H1 (cell line): ENCODE measurements at regions not wholly inside any gene's neighbourhood (a gene's known extent, or its start where the extent isn't known, plus 50 kb on each side); places are given as distances from the start of the nearest gene placed in this dataset.

ENCODE experiments used
- CTCF ChIA-PET: fragments of 300-600 bp; sonication (Branson Sonifier 250); formaldehyde crosslinking; loops from one replicate; lab custom pipeline; 2021; ENCODE audit not compliant: partially characterized antibody; lab: Charles Lee
- POLR2A ChIA-PET: fragments of 300-600 bp; sonication (Branson Sonifier 250); formaldehyde crosslinking; loops from one replicate; lab custom pipeline; 2021; ENCODE audit warnings: inconsistent platforms; ENCODE audit not compliant: partially characterized antibody; lab: Charles Lee
- DNase-seq, 2 experiments: peaks; one replicate each; pipeline versions ENCODE4 v3.0.0 to v3.0.0-alpha.2; 2010 to 2022; ENCODE audit warnings: low spot score in 2 of 2, low read depth in 1 of 2, mixed read lengths in 1 of 2
- FAIRE-seq: peaks from 2 replicates; lab custom pipeline; 2011; peaks lifted over from hg19 to GRCh38; lab: Jason Lieb, UNC
- H2AFZ ChIP-seq: 2 replicates; pipeline ENCODE4 v1.8.1; 2012; ENCODE audit warnings: low read length, inconsistent platforms
- H2AK5ac ChIP-seq: 2 replicates; pipeline ENCODE4 v1.6.1; 2013; ENCODE audit warnings: low read depth, low read length
- H2BK120ac ChIP-seq: replicated peaks from 2 replicates; pipeline ENCODE3; 2013; ENCODE audit warnings: low read depth, low read length, inconsistent platforms
- H2BK12ac ChIP-seq: 2 replicates; pipeline ENCODE4 v1.6.1; 2013; ENCODE audit warnings: low read depth, low read length
- H2BK15ac ChIP-seq: 2 replicates; pipeline ENCODE4 v1.6.1; 2013; ENCODE audit warnings: low read length
- H2BK20ac ChIP-seq: 2 replicates; pipeline ENCODE4 v1.6.1; 2013; ENCODE audit warnings: low read length
- H2BK5ac ChIP-seq: 2 replicates; pipeline ENCODE4 v1.6.1; 2013; ENCODE audit warnings: low read depth, low read length
- H3K14ac ChIP-seq: 2 replicates; pipeline ENCODE4 v1.6.1; 2013; ENCODE audit warnings: inconsistent platforms; ENCODE audit not compliant: insufficient read length
- H3K18ac ChIP-seq: 2 replicates; pipeline ENCODE4 v1.6.1; 2013; ENCODE audit warnings: low read length; ENCODE audit errors: extremely low read depth
- H3K23ac ChIP-seq: 2 replicates; pipeline ENCODE4 v1.6.1; 2013; ENCODE audit warnings: inconsistent platforms; ENCODE audit not compliant: insufficient read length
- H3K23me2 ChIP-seq: 2 replicates; pipeline ENCODE4 v1.6.1; 2013; ENCODE audit warnings: low read depth, low read length
- H3K27ac ChIP-seq: 2 replicates; pipeline ENCODE4 v1.6.1; 2011; ENCODE audit warnings: low read depth, low read length, inconsistent platforms
- H3K27me3 ChIP-seq, 4 experiments: replicated peaks in 1 of 4; 1 replicate in 1 of 4; 2 replicates in 3 of 4; pipeline versions ENCODE4 v1.6.1 to v1.8.1; 2011 to 2013; ENCODE audit warnings: low read length in 3 of 4, mild to moderate bottlenecking in 3 of 4, inconsistent platforms in 2 of 4, mixed read lengths in 2 of 4, moderate library complexity in 1 of 4; ENCODE audit not compliant: control insufficient read depth in 3 of 4, insufficient read depth in 3 of 4; ENCODE audit errors: extremely low read depth in 1 of 4
- H3K36me3 ChIP-seq, 4 experiments: 2 replicates each; pipeline versions ENCODE4 v1.6.1 to v1.8.1; 2011 to 2013; ENCODE audit warnings: mild to moderate bottlenecking in 4 of 4, low read length in 3 of 4, moderate library complexity in 2 of 4, control low read depth in 1 of 4, inconsistent platforms in 1 of 4; ENCODE audit not compliant: insufficient read depth in 4 of 4, control insufficient read depth in 2 of 4
- H3K4ac ChIP-seq: replicated peaks from 2 replicates; pipeline ENCODE3; 2013; ENCODE audit warnings: low read length, low read depth, mixed read lengths, inconsistent platforms; ENCODE audit not compliant: insufficient read length
- H3K4me1 ChIP-seq, 4 experiments: replicated peaks in 1 of 4; 1 replicate in 1 of 4; 2 replicates in 3 of 4; pipeline versions ENCODE4 v1.6.1 to v1.8.1; 2011 to 2013; ENCODE audit warnings: low read length in 3 of 4, inconsistent platforms in 2 of 4, mixed read lengths in 1 of 4; ENCODE audit not compliant: insufficient read depth in 4 of 4, control insufficient read depth in 3 of 4
- H3K4me2 ChIP-seq, 2 experiments: 2 replicates each; pipeline versions ENCODE4 v1.6.1 to v1.8.1; 2011 to 2013; ENCODE audit warnings: low read depth in 2 of 2, low read length in 2 of 2, control low read depth in 1 of 2, inconsistent platforms in 1 of 2, mild to moderate bottlenecking in 1 of 2; ENCODE audit not compliant: insufficient read depth in 1 of 2
- H3K4me3 ChIP-seq, 4 experiments: fragments of 200-600, 300-600 bp in 1 of 4; sonication (generic), shearing (Covaris generic), sonication (Bioruptor Twin) in 1 of 4; 2 replicates each; pipeline versions ENCODE4 v1.5.1 to v1.8.1; 2011 to 2016; ENCODE audit warnings: low read length in 4 of 4, low read depth in 3 of 4, control low read depth in 2 of 4, inconsistent platforms in 2 of 4, mild to moderate bottlenecking in 2 of 4, mixed read lengths in 1 of 4, moderate library complexity in 1 of 4; ENCODE audit not compliant: insufficient read depth in 2 of 4; ENCODE audit errors: extremely low read depth in 1 of 4
- H3K56ac ChIP-seq: replicated peaks from 2 replicates; pipeline ENCODE3; 2013; ENCODE audit warnings: low read depth, mild to moderate bottlenecking, mixed read lengths, low read length, inconsistent platforms; ENCODE audit not compliant: insufficient read length
- H3K79me1 ChIP-seq: 2 replicates; pipeline ENCODE4 v1.6.1; 2013; ENCODE audit warnings: low read depth, low read length, control low read depth
- H3K79me2 ChIP-seq, 2 experiments: 2 replicates each; pipeline versions ENCODE4 v1.6.1 to v1.8.1; 2012 to 2013; ENCODE audit warnings: low read length in 2 of 2, mild to moderate bottlenecking in 2 of 2, inconsistent platforms in 1 of 2; ENCODE audit not compliant: insufficient read depth in 2 of 2, control insufficient read depth in 1 of 2
- H3K9ac ChIP-seq, 4 experiments: replicated peaks in 1 of 4; 1 replicate in 1 of 4; 2 replicates in 3 of 4; pipeline versions ENCODE4 v1.6.1 to v1.8.1; 2011 to 2013; ENCODE audit warnings: low read depth in 3 of 4, low read length in 3 of 4, control low read depth in 2 of 4, mild to moderate bottlenecking in 2 of 4, moderate library complexity in 2 of 4, inconsistent platforms in 1 of 4; ENCODE audit errors: extremely low read depth in 1 of 4
- H3K9me3 ChIP-seq, 2 experiments: 2 replicates each; pipeline versions ENCODE4 v1.6.1 to v1.8.1; 2012 to 2013; ENCODE audit warnings: mild to moderate bottlenecking in 2 of 2, moderate library complexity in 2 of 2, control low read depth in 1 of 2, inconsistent platforms in 1 of 2, low read depth in 1 of 2, low read length in 1 of 2, mixed read lengths in 1 of 2; ENCODE audit not compliant: insufficient read depth in 2 of 2
- H4K20me1 ChIP-seq, 2 experiments: replicated peaks in 1 of 2; 2 replicates each; pipeline versions ENCODE3 to v1.8.1; 2011 to 2013; ENCODE audit warnings: inconsistent platforms in 2 of 2, low read length in 2 of 2, mild to moderate bottlenecking in 1 of 2; ENCODE audit not compliant: insufficient read depth in 2 of 2, control insufficient read depth in 1 of 2
- H4K5ac ChIP-seq: 2 replicates; pipeline ENCODE4 v1.6.1; 2013; ENCODE audit warnings: low read length, low read depth, mixed read lengths, inconsistent platforms; ENCODE audit not compliant: insufficient read length
- H4K8ac ChIP-seq: 2 replicates; pipeline ENCODE4 v1.8.0; 2013; ENCODE audit warnings: mild to moderate bottlenecking, moderate library complexity, low read length, inconsistent platforms; ENCODE audit not compliant: insufficient read depth; ENCODE audit errors: extremely low read depth
- H4K91ac ChIP-seq: replicated peaks from 2 replicates; pipeline ENCODE3; 2013; ENCODE audit warnings: low read length, mixed read lengths, inconsistent platforms; ENCODE audit not compliant: insufficient read length
- CREB1 ChIP-seq: IDR thresholded peaks from 2 replicates; pipeline ENCODE4 v1.6.1; 2012; ENCODE audit warnings: inconsistent platforms
- EZH2 ChIP-seq: fragments of 200-600 bp; sonication (generic); IDR thresholded peaks from 2 replicates; pipeline ENCODE4 v1.7.1; 2012; ENCODE audit warnings: low read depth, mild to moderate bottlenecking, moderate library complexity, low read length, inconsistent platforms; ENCODE audit not compliant: severe bottlenecking
- FOSL1 ChIP-seq: IDR thresholded peaks from 2 replicates; pipeline ENCODE4 v1.6.1; 2011; ENCODE audit warnings: mild to moderate bottlenecking, low read depth, low read length, moderate library complexity; ENCODE audit not compliant: insufficient read depth
- HDAC2 ChIP-seq, 2 experiments: fragments of 300-600 bp in 1 of 2; sonication (generic) in 1 of 2; IDR thresholded peaks; 2 replicates each; pipeline ENCODE4 v1.6.1; 2011 to 2012; ENCODE audit warnings: low read depth in 2 of 2, low read length in 2 of 2, mild to moderate bottlenecking in 2 of 2, moderate library complexity in 2 of 2, borderline replicate concordance in 1 of 2, inconsistent platforms in 1 of 2
- HDAC6 ChIP-seq: IDR thresholded peaks from one replicate; pipeline ENCODE4 v1.7.1; 2012; ENCODE audit warnings: low read depth, mild to moderate bottlenecking, inconsistent platforms, low read length, moderate library complexity
- NRF1 ChIP-seq: IDR thresholded peaks from 2 replicates; pipeline ENCODE4 v1.6.1; 2011; ENCODE audit warnings: mild to moderate bottlenecking, low read depth, low read length, improper control_type of control experiment
- RAD21 ChIP-seq, 2 experiments: IDR thresholded peaks in 1 of 2; conservative IDR thresholded peaks in 1 of 2; 2 replicates each; pipeline ENCODE4 v1.6.1; 2011; ENCODE audit warnings: low read depth in 2 of 2, low read length in 2 of 2, improper control_type of control experiment in 1 of 2, inconsistent platforms in 1 of 2, mild to moderate bottlenecking in 1 of 2, moderate library complexity in 1 of 2
- SAP30 ChIP-seq: fragments of 300-600 bp; sonication (generic); IDR thresholded peaks from 2 replicates; pipeline ENCODE4 v1.7.1; 2012; ENCODE audit warnings: low read length, moderate library complexity, mild to moderate bottlenecking, inconsistent platforms; ENCODE audit not compliant: insufficient read depth, insufficient replicate concordance
- SUZ12 ChIP-seq: fragments of 200-600 bp; sonication (generic); IDR thresholded peaks from 2 replicates; pipeline ENCODE4 v1.6.1; 2012; ENCODE audit warnings: mild to moderate bottlenecking, inconsistent platforms, low read length, moderate library complexity, mixed read lengths
- TBP ChIP-seq: IDR thresholded peaks from 2 replicates; pipeline ENCODE4 v1.6.1; 2011; ENCODE audit warnings: low read depth, low read length, improper control_type of control experiment
- ZNF274 ChIP-seq: IDR thresholded peaks from 2 replicates; pipeline ENCODE4 v1.7.0; 2012; ENCODE audit warnings: low read length, borderline replicate concordance; ENCODE audit errors: extremely low read depth

DNA sequence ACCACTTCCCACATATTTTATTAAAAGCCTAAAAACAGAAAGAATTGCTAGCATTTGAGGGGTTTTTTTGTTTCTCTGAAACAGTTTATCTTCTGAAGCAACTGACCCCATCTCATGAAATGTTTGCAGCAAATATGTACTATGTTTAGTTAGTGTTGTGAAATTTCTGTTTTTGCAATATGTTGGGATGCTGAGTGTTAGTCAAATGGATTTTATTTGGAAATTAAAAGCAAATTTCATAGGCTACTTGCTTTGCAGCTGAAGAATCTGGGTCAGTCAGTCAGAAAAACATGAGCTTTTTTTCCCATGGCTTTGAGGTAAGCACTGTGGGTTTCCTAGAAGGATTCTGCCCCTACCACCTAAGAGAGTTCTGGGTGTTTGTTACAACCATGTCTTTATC lies 184.9 kb upstream of the DKK2 start:
- H3K14ac ChIP-seq: no peak overlapping the region
- no peak overlapping the region for H3K27ac ChIP-seq
- H3K36me3 ChIP-seq: no peaks in the 10 kb centered on the region
- ChIA-PET CTCF (no interaction called here), POLR2A (no interaction called here)
- TF ChIP-seq CREB1: no peak
- TF ChIP-seq SAP30: no peak
- TF ChIP-seq RAD21 (IDR thresholded peaks at IDR 0.05 in 1 of 2, conservative IDR thresholded peaks at IDR 0.05 in 1 of 2; ENCODE audit: low read depth in 2 of 2, low read length in 2 of 2): no peak
- no peak for TF ChIP-seq SUZ12
- no peak for TF ChIP-seq FOSL1
- no peak for TF ChIP-seq TBP
- no peak for TF ChIP-seq HDAC2 (IDR thresholded peaks at IDR 0.05; ENCODE audit: borderline replicate concordance in 1 of 2, low read depth in 2 of 2, low read length in 2 of 2)
- TF ChIP-seq EZH2: no peak
- TF ChIP-seq ZNF274: no peak
- no peak for TF ChIP-seq HDAC6
- TF ChIP-seq NRF1: no peak
- H4K5ac ChIP-seq: no peak overlapping the region
- no peak overlapping the region for H2BK12ac ChIP-seq
- DNase-seq (no peak), FAIRE-seq (no peak)
- H2BK120ac ChIP-seq: no peak overlapping the region
- no peak overlapping the region for H4K8ac ChIP-seq
- no peaks in the 10 kb centered on the region for H3K27me3 ChIP-seq
- no peak overlapping the region for H2AFZ ChIP-seq
- H2BK5ac ChIP-seq: no peak overlapping the region
- H3K9me3 ChIP-seq: no peaks in the 10 kb centered on the region
- H3K23ac ChIP-seq: no peak overlapping the region
- no peaks in the 10 kb centered on the region for H3K4me1 ChIP-seq
- H3K23me2 ChIP-seq: no peaks in the 10 kb centered on the region
- H2BK15ac ChIP-seq: no peak overlapping the region
- no peaks in the 10 kb centered on the region for H3K79me1 ChIP-seq
- no peak overlapping the region for H3K56ac ChIP-seq
- H3K79me2 ChIP-seq: no peaks in the 10 kb centered on the region
- H3K4me3 ChIP-seq: no peak overlapping the region
- H4K91ac ChIP-seq: no peak overlapping the region
- no peak overlapping the region for H2BK20ac ChIP-seq
- H3K4ac ChIP-seq: no peak overlapping the region
- H2AK5ac ChIP-seq: no peak overlapping the region
- H4K20me1 ChIP-seq: no peaks in the 10 kb centered on the region
- no peak overlapping the region for H3K18ac ChIP-seq
- no peak overlapping the region for H3K9ac ChIP-seq
- H3K4me2 ChIP-seq: no peak overlapping the region
